HEK293T (cell line): ENCODE measurements at regions not wholly inside any gene's neighbourhood (a gene's known extent, or its start where the extent isn't known, plus 50 kb on each side); places are given as distances from the start of the nearest gene placed in this dataset.

Experiments
- CTCF ChIA-PET: fragments of 350-600 bp; formaldehyde crosslinking; extraction: SDS; loops from one replicate; lab custom pipeline; 2021; ENCODE audit warnings: antibody characterized with exemption, inconsistent platforms; lab: Yijun Ruan, JAX
- POLR2A ChIA-PET: fragments of 350-600 bp; formaldehyde crosslinking; extraction: SDS; loops from one replicate; lab custom pipeline; 2020; ENCODE audit warnings: antibody characterized with exemption, inconsistent platforms; lab: Yijun Ruan, JAX
- DNase-seq: peaks from one replicate; pipeline ENCODE4 v3.0.0; 2012; ENCODE audit warnings: mixed read lengths; ENCODE audit errors: extremely low spot score
- ARNT ChIP-seq: fragments of 450-650 bp; IDR thresholded peaks from 2 replicates; pipeline ENCODE4 v1.6.1; 2017; ENCODE audit warnings: mild to moderate bottlenecking
- BHLHE40 ChIP-seq: fragments of 450-650 bp; IDR thresholded peaks from 2 replicates; pipeline ENCODE4 v1.6.1; 2016; ENCODE audit warnings: mild to moderate bottlenecking, moderate library complexity, borderline replicate concordance
- CTBP1 ChIP-seq: fragments of 450-650 bp; IDR thresholded peaks from 2 replicates; pipeline ENCODE4 v1.6.1; 2016; ENCODE audit warnings: borderline replicate concordance
- ELF4 ChIP-seq: fragments of 450-650 bp; IDR thresholded peaks from 2 replicates; pipeline ENCODE4 v1.6.1; 2017; ENCODE audit warnings: antibody characterized with exemption
- FOXA1 ChIP-seq: fragments of 450-650 bp; IDR thresholded peaks from 2 replicates; pipeline ENCODE4 v1.6.1; 2016; ENCODE audit warnings: mild to moderate bottlenecking
- FOXK2 ChIP-seq: fragments of 450-650 bp; IDR thresholded peaks from 2 replicates; pipeline ENCODE4 v1.6.1; 2016; ENCODE audit warnings: mild to moderate bottlenecking
- FOXM1 ChIP-seq: fragments of 450-650 bp; IDR thresholded peaks from 2 replicates; pipeline ENCODE4 v1.6.1; 2017; ENCODE audit warnings: mild to moderate bottlenecking, borderline replicate concordance
- HDGF ChIP-seq: fragments of 450-650 bp; IDR thresholded peaks from 2 replicates; pipeline ENCODE4 v1.6.1; 2017; ENCODE audit warnings: antibody characterized with exemption, borderline replicate concordance
- L3MBTL2 ChIP-seq: fragments of 450-650 bp; conservative IDR thresholded peaks from 2 replicates; pipeline ENCODE4 v1.6.1; 2016; ENCODE audit warnings: mild to moderate bottlenecking
- LEF1 ChIP-seq: fragments of 450-650 bp; IDR thresholded peaks from 2 replicates; pipeline ENCODE4 v1.6.1; 2017; ENCODE audit warnings: mild to moderate bottlenecking, borderline replicate concordance
- NFRKB ChIP-seq: fragments of 450-650 bp; IDR thresholded peaks from 2 replicates; pipeline ENCODE4 v1.6.1; 2016; ENCODE audit warnings: mild to moderate bottlenecking, moderate library complexity
- SP1 ChIP-seq: fragments of 450-650 bp; IDR thresholded peaks from 2 replicates; pipeline ENCODE4 v1.6.1; 2017
- SUZ12 ChIP-seq: fragments of 450-650 bp; IDR thresholded peaks from 2 replicates; pipeline ENCODE4 v1.6.1; 2016; ENCODE audit warnings: mild to moderate bottlenecking
- TARDBP ChIP-seq: fragments of 450-650 bp; IDR thresholded peaks from 2 replicates; pipeline ENCODE4 v1.6.1; 2016
- ZNF384 ChIP-seq: fragments of 450-650 bp; IDR thresholded peaks from 2 replicates; pipeline ENCODE4 v1.6.1; 2016
- TF ChIP-seq, protein P1 (sequence below): fragments of 450-650 bp; IDR thresholded peaks from 2 replicates; pipeline ENCODE4 v1.6.1; 2016

DNA sequence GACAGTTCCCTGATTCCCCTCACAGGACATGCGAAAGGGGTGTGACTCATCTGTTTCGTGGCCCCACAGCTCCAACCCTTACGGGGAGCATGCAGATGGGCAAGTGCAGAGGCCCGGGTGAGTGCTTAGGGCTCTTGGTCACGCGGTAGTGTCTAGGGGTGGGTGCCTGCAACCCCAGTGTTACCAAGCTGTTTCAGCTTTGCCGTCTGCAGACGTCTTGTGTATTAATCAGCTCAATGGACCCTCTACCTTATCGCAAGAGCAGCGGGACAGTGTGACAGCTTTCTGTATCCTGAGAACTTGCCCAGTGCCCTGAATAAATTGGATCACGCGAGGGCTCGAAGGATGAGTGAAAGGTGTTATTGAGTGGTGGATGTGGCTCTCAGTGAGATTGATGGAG lies 816.4 kb upstream of the ANO3 start:
- no peak for TF ChIP-seq FOXM1

DNA sequence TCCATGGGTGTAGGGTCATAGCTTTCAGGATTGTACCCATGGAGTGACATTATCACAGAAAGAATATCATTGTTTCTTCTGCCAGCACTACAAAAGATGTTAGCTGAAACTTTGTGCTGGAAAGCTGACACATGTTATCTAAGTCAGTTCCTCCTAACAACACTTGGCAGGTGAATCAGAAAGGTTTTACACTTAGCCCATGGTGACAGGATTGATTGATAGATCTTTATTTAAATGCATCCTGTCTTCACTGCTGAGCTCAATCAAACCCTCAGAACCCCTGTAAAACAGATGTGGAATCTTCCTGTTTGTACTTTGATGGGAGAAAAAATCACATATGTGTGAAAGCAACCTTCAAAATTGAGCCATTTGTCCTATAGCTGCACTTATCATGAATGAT lies 811.5 kb upstream of the ANO3 start:
- TF ChIP-seq ELF4: no peak
- no peak for TF ChIP-seq L3MBTL2
- ChIA-PET CTCF (no interaction called here), POLR2A (no interaction called here)
- DNase-seq: no peak

More for the DNA sequence above, 816.4 kb upstream of the ANO3 start:
- CTCF ChIA-PET: no interaction called here
- POLR2A ChIA-PET: no interaction called here
- no peak for DNase-seq

DNA sequence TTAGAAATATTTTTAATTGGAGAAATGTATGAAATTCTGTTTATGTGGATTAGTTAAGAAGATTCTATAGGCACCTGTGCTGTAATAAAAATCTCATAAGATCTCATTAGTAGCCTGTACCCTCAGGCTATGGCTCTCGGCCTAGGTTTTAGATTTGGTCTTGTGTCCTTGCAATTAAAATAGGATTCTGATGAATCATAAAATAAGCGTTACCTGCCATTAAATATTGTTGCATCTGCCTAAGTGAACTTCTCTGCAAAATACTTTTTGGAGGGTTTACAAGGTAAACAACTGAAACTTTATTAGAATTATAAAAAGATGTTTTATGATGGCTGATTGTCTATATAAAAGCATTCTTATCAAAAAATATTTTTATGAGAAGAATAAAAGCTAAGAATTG lies 804.1 kb upstream of the ANO3 start:
- ChIA-PET POLR2A (no interaction called here), CTCF (no interaction called here)
- TF ChIP-seq ZNF384 (no peak), L3MBTL2 (no peak), LEF1 (no peak), NFRKB (no peak), SP1 (no peak), FOXK2 (no peak), ARNT (no peak), FOXA1 (no peak), ELF4 (no peak), SUZ12 (no peak), TARDBP (no peak)
- TF ChIP-seq, protein P1, sequence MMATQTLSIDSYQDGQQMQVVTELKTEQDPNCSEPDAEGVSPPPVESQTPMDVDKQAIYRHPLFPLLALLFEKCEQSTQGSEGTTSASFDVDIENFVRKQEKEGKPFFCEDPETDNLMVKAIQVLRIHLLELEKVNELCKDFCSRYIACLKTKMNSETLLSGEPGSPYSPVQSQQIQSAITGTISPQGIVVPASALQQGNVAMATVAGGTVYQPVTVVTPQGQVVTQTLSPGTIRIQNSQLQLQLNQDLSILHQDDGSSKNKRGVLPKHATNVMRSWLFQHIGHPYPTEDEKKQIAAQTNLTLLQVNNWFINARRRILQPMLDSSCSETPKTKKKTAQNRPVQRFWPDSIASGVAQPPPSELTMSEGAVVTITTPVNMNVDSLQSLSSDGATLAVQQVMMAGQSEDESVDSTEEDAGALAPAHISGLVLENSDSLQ: no peak
- no peak for DNase-seq

DNA sequence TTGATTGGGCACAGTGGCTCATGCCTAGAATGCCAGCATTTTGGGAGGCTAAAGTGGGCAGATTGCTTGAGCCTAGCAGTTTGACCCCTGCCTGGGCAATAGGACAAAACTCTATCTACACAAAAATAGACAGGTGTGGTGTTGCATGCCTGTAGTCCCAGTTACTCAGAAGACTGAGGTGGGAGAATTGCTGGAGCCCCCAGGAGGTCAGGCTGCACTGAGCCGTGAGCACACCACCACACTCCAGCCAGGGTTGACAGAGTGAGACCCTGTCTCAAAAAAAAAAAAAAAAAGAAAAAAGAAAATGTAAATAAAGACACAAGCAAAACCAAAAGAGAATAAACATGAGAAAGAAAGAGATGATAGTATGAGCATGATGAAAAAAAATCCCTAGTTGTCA lies 802.4 kb upstream of the ANO3 start:
- POLR2A ChIA-PET: no interaction called here
- CTCF ChIA-PET: no interaction called here
- DNase-seq: no peak
- TF ChIP-seq CTBP1: no peak
- no peak for TF ChIP-seq BHLHE40
- no peak for TF ChIP-seq SP1
- no peak for TF ChIP-seq ZNF384
- no peak for TF ChIP-seq ELF4
- TF ChIP-seq SUZ12: no peak
- no peak for TF ChIP-seq TARDBP
- TF ChIP-seq ARNT: no peak
- TF ChIP-seq, protein P1: no peak
- TF ChIP-seq FOXK2: no peak
- no peak for TF ChIP-seq NFRKB
- TF ChIP-seq L3MBTL2: no peak
- no peak for TF ChIP-seq LEF1
- TF ChIP-seq FOXA1: no peak
- no peak for TF ChIP-seq HDGF

DNA sequence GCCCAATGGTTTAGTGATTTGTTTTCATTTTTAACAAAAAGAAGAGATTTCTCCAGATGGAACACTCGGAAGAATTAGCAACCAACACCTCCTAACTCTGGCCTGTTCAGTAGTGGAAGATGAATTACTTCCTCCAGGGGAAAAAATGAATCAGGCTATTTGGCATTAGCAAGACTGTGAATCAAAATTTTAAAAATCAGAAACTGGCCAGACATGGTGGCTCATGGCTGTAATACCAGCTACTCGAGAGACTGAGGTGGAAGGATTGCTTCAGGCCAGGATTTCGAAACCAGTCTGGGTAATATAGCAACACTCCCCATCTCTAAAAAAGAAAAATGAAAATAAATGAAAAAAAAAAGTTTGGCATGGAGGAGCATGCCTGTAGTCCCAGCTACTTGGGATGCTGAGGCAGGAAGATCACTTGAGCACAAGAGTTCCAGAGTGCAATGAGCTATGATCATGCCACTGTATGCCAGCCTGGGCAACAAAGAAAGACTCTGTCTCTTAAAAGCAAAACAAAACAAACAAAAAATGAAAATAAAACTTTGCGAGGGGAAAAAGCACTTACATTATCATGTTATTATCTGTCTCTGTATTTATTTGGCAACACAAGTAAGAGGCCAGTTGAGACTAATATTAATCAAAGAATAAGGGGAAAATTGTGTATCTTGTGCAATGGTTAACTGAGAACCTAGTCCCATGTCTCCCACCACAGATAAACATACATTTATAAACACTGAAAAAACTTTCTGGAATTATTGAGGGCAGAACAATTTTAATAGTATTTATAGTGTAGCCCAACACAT lies 796.3 kb upstream of the ANO3 start:
- TF ChIP-seq BHLHE40: no peak
- ChIA-PET POLR2A (no interaction called here), CTCF (no interaction called here)
- DNase-seq: no peak

DNA sequence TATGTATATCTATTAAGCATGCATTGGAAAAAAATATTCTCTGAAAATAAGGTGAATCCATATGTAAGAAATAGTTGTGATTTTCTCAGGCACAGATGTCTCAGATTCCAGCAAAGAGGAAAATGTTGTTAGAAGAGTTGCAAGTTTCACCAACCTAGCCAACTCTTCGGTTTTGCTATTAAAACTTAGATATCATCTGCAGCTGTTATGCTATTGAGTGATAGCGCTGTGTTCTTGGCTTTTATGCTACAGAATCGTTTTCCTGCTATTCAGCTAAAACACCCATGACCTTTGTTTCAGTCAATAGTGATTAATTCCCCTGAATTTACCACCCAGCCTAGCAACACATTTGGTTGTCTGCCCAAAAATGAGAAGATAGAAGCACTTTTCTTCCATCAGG lies 795.6 kb upstream of the ANO3 start:
- ChIA-PET POLR2A (no interaction called here), CTCF (no interaction called here)
- no peak for DNase-seq
- TF ChIP-seq FOXK2: no peak
- TF ChIP-seq LEF1: no peak
- TF ChIP-seq ELF4: no peak
- TF ChIP-seq CTBP1: no peak
- TF ChIP-seq HDGF: no peak
- no peak for TF ChIP-seq SUZ12
- no peak for TF ChIP-seq SP1
- TF ChIP-seq BHLHE40: no peak

DNA sequence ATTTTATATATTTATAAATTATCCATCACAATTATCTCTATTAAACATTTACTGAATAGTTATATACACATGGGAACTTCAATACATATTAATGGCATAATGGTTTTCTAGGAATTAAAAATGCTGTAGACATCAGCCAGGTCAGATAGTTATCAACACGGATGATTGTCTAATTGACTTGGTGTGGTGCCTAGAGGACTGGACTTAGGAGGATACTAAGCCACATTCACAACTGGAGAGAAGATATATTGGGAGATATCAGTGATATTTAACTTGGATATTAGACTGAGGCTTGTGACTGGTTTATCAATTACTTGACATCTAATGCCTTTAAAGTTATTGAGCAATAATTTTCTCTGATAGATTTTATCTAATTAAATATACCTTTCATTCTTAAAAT lies 794.5 kb upstream of the ANO3 start:
- ChIA-PET POLR2A (no interaction called here), CTCF (no interaction called here)
- DNase-seq: no peak
- TF ChIP-seq ARNT: no peak

DNA sequence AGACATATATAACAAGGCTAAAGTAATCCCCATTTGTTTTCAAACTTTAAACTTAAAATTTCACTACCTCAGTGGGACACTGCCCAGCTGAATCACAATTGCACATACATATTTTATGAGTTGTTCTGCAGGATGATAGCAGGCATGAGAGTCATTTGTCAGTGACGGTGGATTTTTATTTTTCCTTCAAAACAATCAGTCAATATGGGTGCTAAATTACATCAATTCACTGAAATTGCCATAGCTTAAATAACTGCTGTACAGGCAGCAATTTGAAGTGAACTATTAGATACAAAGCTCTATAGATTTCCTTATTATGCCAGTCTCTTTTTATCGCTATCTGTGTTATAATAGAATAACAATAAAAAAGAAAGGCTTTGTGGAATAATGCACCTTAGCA lies 784.6 kb upstream of the ANO3 start:
- ChIA-PET POLR2A (no interaction called here), CTCF (no interaction called here)
- no peak for TF ChIP-seq SUZ12
- TF ChIP-seq LEF1: no peak
- no peak for TF ChIP-seq FOXM1
- TF ChIP-seq CTBP1: no peak
- TF ChIP-seq FOXK2: no peak
- TF ChIP-seq ZNF384: no peak
- TF ChIP-seq HDGF: no peak
- no peak for TF ChIP-seq ELF4
- TF ChIP-seq L3MBTL2: no peak
- TF ChIP-seq BHLHE40: no peak
- TF ChIP-seq SP1: no peak
- no peak for TF ChIP-seq TARDBP
- no peak for TF ChIP-seq FOXA1
- no peak for TF ChIP-seq NFRKB
- TF ChIP-seq, protein P1: no peak
- no peak for TF ChIP-seq ARNT
- no peak for DNase-seq
